ENCODE measurements at regions not wholly inside any gene's neighbourhood (a gene's known extent, or its start where the extent isn't known, plus 50 kb on each side); places are given as distances from the start of the nearest gene placed in this dataset.

DNA sequence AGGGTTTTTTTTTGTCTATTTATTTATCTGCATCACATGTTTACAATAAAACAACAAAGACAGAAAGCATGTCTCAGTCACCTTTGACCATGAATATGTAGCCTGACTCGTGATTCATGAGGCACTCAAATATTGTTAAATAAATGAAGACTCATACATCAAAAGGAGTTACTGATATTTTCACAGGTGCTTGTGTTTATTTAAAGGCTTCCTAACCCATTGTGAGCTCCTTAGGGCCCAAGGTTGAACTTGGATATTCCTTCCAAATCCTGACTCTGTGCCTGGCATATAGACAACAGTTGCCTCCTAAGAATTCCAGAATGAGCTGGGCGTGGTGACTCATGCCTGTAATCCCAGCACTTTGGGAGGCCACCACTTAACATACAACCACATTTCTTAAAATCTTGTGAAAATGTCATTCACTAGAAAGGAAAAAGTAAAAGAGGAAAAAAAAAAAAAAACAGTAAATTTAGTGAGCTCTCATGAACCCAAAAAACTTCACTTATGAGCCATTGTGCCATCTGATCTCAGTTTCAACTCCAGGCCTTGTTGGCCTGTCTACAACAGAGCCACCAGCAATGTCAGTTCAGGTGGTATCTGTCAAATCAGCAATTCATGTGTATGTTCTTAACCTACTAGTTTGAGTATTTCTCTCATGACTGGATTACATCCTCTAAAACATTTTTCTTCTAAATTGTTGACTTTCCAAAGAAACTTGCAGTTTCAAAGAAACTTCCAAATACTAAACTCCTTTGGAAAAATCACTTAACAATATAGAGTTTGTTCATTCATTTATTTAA lies 162.7 kb upstream of the MARCKS start:
- in situ Hi-C loops (cut with HindIII; ENCODE audit: low pct_unique_long_range_greater_than_20kb, low sequenced_read_pairs): no loop called here

GRCh38 chr6:113695516-113695915 lies 161.6 kb upstream of the MARCKS start:
- TF ChIP-seq JUND (IDR thresholded peaks at IDR 0.05; ENCODE audit: low read depth): no peak
- DNase-seq (ENCODE audit: low read depth in 1 of 2, low spot score in 1 of 2): no peak
- in situ Hi-C loops (cut with HindIII; ENCODE audit: low pct_unique_long_range_greater_than_20kb, low sequenced_read_pairs): no loop called here

More for the DNA sequence above, 162.7 kb upstream of the MARCKS start:
- no peak for TF ChIP-seq JUND (IDR thresholded peaks at IDR 0.05; ENCODE audit: low read depth)
- DNase-seq (ENCODE audit: low read depth in 1 of 2, low spot score in 1 of 2): no peak

DNA sequence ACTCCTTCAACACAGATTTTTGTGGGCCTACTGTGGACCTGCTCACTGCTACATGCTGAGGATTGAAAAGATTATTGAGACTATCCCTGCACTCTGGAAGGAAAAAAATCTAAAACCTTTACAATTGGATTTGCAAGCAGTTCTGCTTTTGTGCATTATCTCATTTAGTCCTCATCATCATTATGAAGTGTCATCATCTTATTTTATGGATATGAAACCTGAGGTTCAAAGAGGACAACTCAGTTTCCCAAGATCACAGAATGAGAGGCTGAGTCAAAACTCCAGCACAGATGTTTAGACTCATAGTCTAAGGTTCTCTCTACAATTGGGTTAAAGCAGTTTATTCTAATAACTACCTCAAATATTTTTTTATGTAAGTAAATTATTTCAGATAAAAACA lies 160.2 kb upstream of the MARCKS start:
- TF ChIP-seq JUND (IDR thresholded peaks at IDR 0.05; ENCODE audit: low read depth): no peak
- in situ Hi-C loops (cut with HindIII; ENCODE audit: low pct_unique_long_range_greater_than_20kb, low sequenced_read_pairs): no loop called here
- no peak for DNase-seq (ENCODE audit: low read depth in 1 of 2, low spot score in 1 of 2)

GRCh38 chr6:113697632-113698410 lies 159.3 kb upstream of the MARCKS start:
- no peak for TF ChIP-seq JUND (IDR thresholded peaks at IDR 0.05; ENCODE audit: low read depth)
- DNase-seq (ENCODE audit: low read depth in 1 of 2, low spot score in 1 of 2): peak in 1 of 2 experiments; percentile 12
- in situ Hi-C loops (cut with HindIII; ENCODE audit: low pct_unique_long_range_greater_than_20kb, low sequenced_read_pairs): no loop called here

DNA sequence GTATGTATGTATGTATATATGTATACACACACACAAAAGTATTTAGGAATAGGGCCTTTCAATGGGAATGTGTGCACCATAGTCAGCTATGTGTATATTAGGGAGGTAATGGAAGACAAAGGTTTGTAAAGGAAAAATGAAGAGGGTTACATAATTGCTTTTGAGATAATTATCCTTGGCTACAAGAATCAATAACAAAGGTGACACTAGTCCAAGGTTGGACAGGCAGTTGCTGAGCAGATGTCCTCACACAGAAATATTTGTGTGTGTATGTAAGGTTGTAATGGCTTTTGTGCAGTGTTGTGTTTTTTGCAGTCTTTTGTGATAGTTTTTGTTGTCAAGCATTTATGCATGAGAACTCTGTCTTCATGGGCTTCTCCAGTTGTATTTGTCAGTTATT lies 157.9 kb upstream of the MARCKS start:
- TF ChIP-seq JUND (IDR thresholded peaks at IDR 0.05; ENCODE audit: low read depth): no peak
- in situ Hi-C loops (cut with HindIII; ENCODE audit: low pct_unique_long_range_greater_than_20kb, low sequenced_read_pairs): no loop called here
- DNase-seq (ENCODE audit: low read depth in 1 of 2, low spot score in 1 of 2): no peak

DNA sequence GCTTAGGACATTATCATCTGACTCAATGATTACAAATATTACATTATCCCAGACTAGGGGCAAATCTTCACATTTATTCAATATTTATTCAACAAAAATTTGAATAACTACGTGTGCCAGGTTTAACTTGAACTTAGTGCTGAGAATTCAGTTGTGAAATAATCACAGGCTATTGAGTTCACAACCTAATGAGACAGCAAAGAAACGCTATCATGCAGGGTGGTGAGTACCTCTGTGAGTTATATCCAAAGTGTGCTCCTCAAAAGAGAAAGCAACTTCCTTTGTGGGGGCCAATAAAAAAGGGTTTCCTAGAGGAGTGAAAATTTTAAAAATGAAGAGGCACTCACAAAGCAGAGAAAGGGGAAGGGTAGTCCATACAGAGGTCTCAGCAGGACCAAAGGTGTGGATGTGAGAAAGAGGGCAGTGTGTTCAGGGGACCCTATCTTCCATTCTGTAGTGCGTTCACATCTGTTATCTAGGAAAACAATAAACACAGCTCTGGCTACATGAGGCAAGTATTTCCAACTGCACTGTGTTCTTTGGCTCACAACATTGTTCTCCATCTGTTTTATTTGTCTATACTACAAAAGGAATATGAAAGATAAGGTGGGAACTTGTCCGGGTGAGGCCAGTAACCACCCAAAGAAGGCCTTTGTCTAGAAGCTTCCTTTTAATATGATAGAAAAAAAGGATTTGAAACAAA lies 155.4 kb upstream of the MARCKS start:
- no peak for TF ChIP-seq JUND (IDR thresholded peaks at IDR 0.05; ENCODE audit: low read depth)
- no peak for DNase-seq (ENCODE audit: low read depth in 1 of 2, low spot score in 1 of 2)
- in situ Hi-C loops (cut with HindIII; ENCODE audit: low pct_unique_long_range_greater_than_20kb, low sequenced_read_pairs): no loop called here

GRCh38 chr6:113707194-113707593 lies 150.0 kb upstream of the MARCKS start:
- in situ Hi-C loops (cut with HindIII; ENCODE audit: low pct_unique_long_range_greater_than_20kb, low sequenced_read_pairs): no loop called here
- DNase-seq (ENCODE audit: low read depth in 1 of 2, low spot score in 1 of 2): no peak
- TF ChIP-seq JUND (IDR thresholded peaks at IDR 0.05; ENCODE audit: low read depth): no peak

- in situ Hi-C loops (cut with HindIII; ENCODE audit: low pct_unique_long_range_greater_than_20kb, low sequenced_read_pairs): no loop called here
- TF ChIP-seq JUND (IDR thresholded peaks at IDR 0.05; ENCODE audit: low read depth): no peak
- DNase-seq (ENCODE audit: low read depth in 1 of 2, low spot score in 1 of 2): no peak
Measured at GRCh38 chr6:113709936-113710509, 147.1 kb upstream of the MARCKS start.

DNA sequence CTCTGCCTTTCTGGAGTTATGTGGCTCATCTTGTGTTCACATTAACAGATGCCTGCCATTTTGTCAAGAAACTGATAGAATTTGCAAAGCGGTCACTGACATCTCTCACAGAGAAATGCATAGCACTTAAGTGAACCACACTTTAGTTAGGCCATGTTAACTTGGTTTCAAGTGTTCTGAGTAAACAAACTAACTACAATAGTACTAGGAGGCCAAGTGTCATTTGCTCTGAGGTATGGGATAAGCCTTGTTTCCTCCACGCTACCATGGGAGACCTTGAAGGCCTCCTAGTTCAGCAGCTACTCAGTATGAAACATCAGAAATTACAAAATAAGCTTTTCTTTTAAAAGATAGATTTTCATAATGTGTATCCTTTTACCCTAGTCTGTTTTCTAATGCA lies 143.5 kb upstream of the MARCKS start:
- in situ Hi-C loops (cut with HindIII; ENCODE audit: low pct_unique_long_range_greater_than_20kb, low sequenced_read_pairs): no loop called here
- DNase-seq (ENCODE audit: low read depth in 1 of 2, low spot score in 1 of 2): no peak
- no peak for TF ChIP-seq JUND (IDR thresholded peaks at IDR 0.05; ENCODE audit: low read depth)

DNA sequence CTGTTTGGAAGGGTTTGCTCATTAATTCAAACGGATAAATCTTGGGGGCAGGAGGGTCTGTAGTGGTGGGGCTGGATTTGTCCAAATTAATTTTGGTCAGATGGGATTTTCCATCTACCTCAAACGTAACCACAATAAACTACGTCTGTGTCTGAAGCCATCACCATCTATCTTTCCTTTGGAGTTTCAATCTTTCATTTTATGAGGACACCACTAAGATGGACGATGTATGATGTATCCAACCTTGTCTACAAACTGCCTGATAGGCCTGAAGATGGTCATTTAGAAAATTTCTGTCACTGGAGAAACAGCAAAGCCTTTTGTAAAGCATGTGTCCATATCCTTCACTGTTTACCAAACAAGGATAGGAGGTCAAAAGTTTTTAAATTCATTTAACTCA lies 138.6 kb upstream of the MARCKS start:
- no peak for TF ChIP-seq JUND (IDR thresholded peaks at IDR 0.05; ENCODE audit: low read depth)
- DNase-seq (ENCODE audit: low read depth in 1 of 2, low spot score in 1 of 2): no peak
- in situ Hi-C loops (cut with HindIII; ENCODE audit: low pct_unique_long_range_greater_than_20kb, low sequenced_read_pairs): no loop called here

DNA sequence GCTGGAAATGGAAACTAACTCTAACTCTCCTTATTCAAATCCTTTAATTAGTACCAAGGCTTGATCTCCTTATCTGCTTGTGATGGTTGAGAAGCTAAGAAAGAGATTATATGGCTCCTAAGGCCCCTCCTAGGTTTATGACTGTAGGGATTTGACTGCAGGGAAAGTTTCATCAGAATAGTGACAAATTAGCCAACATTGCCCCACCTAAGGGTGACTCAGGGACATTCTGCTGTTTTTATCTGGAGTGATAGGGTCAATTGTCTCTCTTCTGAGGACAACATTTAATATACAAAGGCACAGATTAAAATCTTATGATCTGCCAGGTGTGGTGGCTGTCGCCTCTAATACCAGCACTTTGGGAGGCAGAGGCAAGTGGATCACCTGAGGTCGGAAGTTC lies 138.1 kb upstream of the MARCKS start:
- no peak for DNase-seq (ENCODE audit: low read depth in 1 of 2, low spot score in 1 of 2)
- TF ChIP-seq JUND (IDR thresholded peaks at IDR 0.05; ENCODE audit: low read depth): no peak
- in situ Hi-C loops (cut with HindIII; ENCODE audit: low pct_unique_long_range_greater_than_20kb, low sequenced_read_pairs): no loop called here

GRCh38 chr6:113719545-113719944 lies 137.6 kb upstream of the MARCKS start:
- DNase-seq (ENCODE audit: low read depth in 1 of 2, low spot score in 1 of 2): no peak
- in situ Hi-C loops (cut with HindIII; ENCODE audit: low pct_unique_long_range_greater_than_20kb, low sequenced_read_pairs): no loop called here
- no peak for TF ChIP-seq JUND (IDR thresholded peaks at IDR 0.05; ENCODE audit: low read depth)
